ENCODE measurements at regions not wholly inside any gene's neighbourhood (a gene's known extent, or its start where the extent isn't known, plus 50 kb on each side); places are given as distances from the start of the nearest gene placed in this dataset.

- Histone ChIP-seq H3K4me3 (ENCODE audit: low read depth, low read length) (no peak overlapping the region), H3K9ac (ENCODE audit: low read depth, low read length) (no peak overlapping the region), H3K4me1 (ENCODE audit: control insufficient read depth, insufficient read depth, low read length) (no peaks in the 10 kb centered on the region), H3K27me3 (ENCODE audit: control insufficient read depth, insufficient read depth, low read length) (no peaks in the 10 kb centered on the region), H3K9me3 (ENCODE audit: control insufficient read depth, insufficient read depth, low read length) (no peaks in the 10 kb centered on the region), H3K36me3 (ENCODE audit: control insufficient read depth, insufficient read depth, low read length) (no peaks in the 10 kb centered on the region)
Observed at GRCh38 chr13:90154311-90154960, 1193.1 kb upstream of the MIR17HG start.

- H3K36me3 ChIP-seq (ENCODE audit: control insufficient read depth, insufficient read depth, low read length) = no peaks in the 10 kb centered on the region
- H3K9ac ChIP-seq (ENCODE audit: low read depth, low read length) = no peak overlapping the region
- H3K4me1 ChIP-seq (ENCODE audit: control insufficient read depth, insufficient read depth, low read length) = no peaks in the 10 kb centered on the region
- H3K27me3 ChIP-seq (ENCODE audit: control insufficient read depth, insufficient read depth, low read length) = no peaks in the 10 kb centered on the region
- no peaks in the 10 kb centered on the region for H3K9me3 ChIP-seq (ENCODE audit: control insufficient read depth, insufficient read depth, low read length)
- no peak overlapping the region for H3K4me3 ChIP-seq (ENCODE audit: low read depth, low read length)
Observed at GRCh38 chr13:90156390-90156789, 1191.1 kb upstream of the MIR17HG start.

GRCh38 chr13:90168953-90169352 is 1178.5 kb upstream of the MIR17HG start:
- H3K4me1 ChIP-seq (ENCODE audit: control insufficient read depth, insufficient read depth, low read length) = no peaks in the 10 kb centered on the region
- H3K27me3 ChIP-seq (ENCODE audit: control insufficient read depth, insufficient read depth, low read length) = no peaks in the 10 kb centered on the region
- H3K4me3 ChIP-seq (ENCODE audit: low read depth, low read length) = no peak overlapping the region
- H3K9ac ChIP-seq (ENCODE audit: low read depth, low read length) = no peak overlapping the region
- H3K9me3 ChIP-seq (ENCODE audit: control insufficient read depth, insufficient read depth, low read length) = no peaks in the 10 kb centered on the region
- H3K36me3 ChIP-seq (ENCODE audit: control insufficient read depth, insufficient read depth, low read length) = no peaks in the 10 kb centered on the region

- H3K36me3 ChIP-seq (ENCODE audit: control insufficient read depth, insufficient read depth, low read length) = no peaks in the 10 kb centered on the region
- H3K9ac ChIP-seq (ENCODE audit: low read depth, low read length) = no peak overlapping the region
Observed at GRCh38 chr13:90170208-90170607, 1177.3 kb upstream of the MIR17HG start.

GRCh38 chr13:90171649-90172048 is 1175.8 kb upstream of the MIR17HG start:
- Histone ChIP-seq H3K36me3 (ENCODE audit: control insufficient read depth, insufficient read depth, low read length) (no peaks in the 10 kb centered on the region), H3K4me1 (ENCODE audit: control insufficient read depth, insufficient read depth, low read length) (no peaks in the 10 kb centered on the region), H3K9ac (ENCODE audit: low read depth, low read length) (no peak overlapping the region), H3K27me3 (ENCODE audit: control insufficient read depth, insufficient read depth, low read length) (no peaks in the 10 kb centered on the region), H3K4me3 (ENCODE audit: low read depth, low read length) (no peak overlapping the region), H3K9me3 (ENCODE audit: control insufficient read depth, insufficient read depth, low read length) (no peaks in the 10 kb centered on the region)

More at GRCh38 chr13:90170208-90170607, 1177.3 kb upstream of the MIR17HG start:
- Histone ChIP-seq H3K4me1 (ENCODE audit: control insufficient read depth, insufficient read depth, low read length) (no peaks in the 10 kb centered on the region), H3K9me3 (ENCODE audit: control insufficient read depth, insufficient read depth, low read length) (no peaks in the 10 kb centered on the region), H3K4me3 (ENCODE audit: low read depth, low read length) (no peak overlapping the region), H3K27me3 (ENCODE audit: control insufficient read depth, insufficient read depth, low read length) (no peaks in the 10 kb centered on the region)

- H3K27me3 ChIP-seq (ENCODE audit: control insufficient read depth, insufficient read depth, low read length) = no peaks in the 10 kb centered on the region
- no peak overlapping the region for H3K9ac ChIP-seq (ENCODE audit: low read depth, low read length)
- H3K36me3 ChIP-seq (ENCODE audit: control insufficient read depth, insufficient read depth, low read length) = no peaks in the 10 kb centered on the region
- H3K4me1 ChIP-seq (ENCODE audit: control insufficient read depth, insufficient read depth, low read length) = no peaks in the 10 kb centered on the region
- H3K4me3 ChIP-seq (ENCODE audit: low read depth, low read length) = no peak overlapping the region
- no peaks in the 10 kb centered on the region for H3K9me3 ChIP-seq (ENCODE audit: control insufficient read depth, insufficient read depth, low read length)
Observed at GRCh38 chr13:90177512-90177911, 1170.0 kb upstream of the MIR17HG start.

GRCh38 chr13:90184355-90184754 is 1163.1 kb upstream of the MIR17HG start:
- Histone ChIP-seq H3K9ac (ENCODE audit: low read depth, low read length) (no peak overlapping the region), H3K4me3 (ENCODE audit: low read depth, low read length) (no peak overlapping the region), H3K36me3 (ENCODE audit: control insufficient read depth, insufficient read depth, low read length) (no peaks in the 10 kb centered on the region), H3K4me1 (ENCODE audit: control insufficient read depth, insufficient read depth, low read length) (no peaks in the 10 kb centered on the region), H3K27me3 (ENCODE audit: control insufficient read depth, insufficient read depth, low read length) (no peaks in the 10 kb centered on the region), H3K9me3 (ENCODE audit: control insufficient read depth, insufficient read depth, low read length) (no peaks in the 10 kb centered on the region)

- Histone ChIP-seq H3K27me3 (ENCODE audit: control insufficient read depth, insufficient read depth, low read length) (no peaks in the 10 kb centered on the region), H3K36me3 (ENCODE audit: control insufficient read depth, insufficient read depth, low read length) (no peaks in the 10 kb centered on the region), H3K9me3 (ENCODE audit: control insufficient read depth, insufficient read depth, low read length) (no peaks in the 10 kb centered on the region), H3K9ac (ENCODE audit: low read depth, low read length) (no peak overlapping the region), H3K4me3 (ENCODE audit: low read depth, low read length) (no peak overlapping the region), H3K4me1 (ENCODE audit: control insufficient read depth, insufficient read depth, low read length) (no peaks in the 10 kb centered on the region)
Observed at GRCh38 chr13:90185734-90186133, 1161.8 kb upstream of the MIR17HG start.

- Histone ChIP-seq H3K9me3 (ENCODE audit: control insufficient read depth, insufficient read depth, low read length) (no peaks in the 10 kb centered on the region), H3K27me3 (ENCODE audit: control insufficient read depth, insufficient read depth, low read length) (no peaks in the 10 kb centered on the region), H3K36me3 (ENCODE audit: control insufficient read depth, insufficient read depth, low read length) (no peaks in the 10 kb centered on the region), H3K9ac (ENCODE audit: low read depth, low read length) (no peak overlapping the region), H3K4me1 (ENCODE audit: control insufficient read depth, insufficient read depth, low read length) (no peaks in the 10 kb centered on the region), H3K4me3 (ENCODE audit: low read depth, low read length) (no peak overlapping the region)
Observed at GRCh38 chr13:90187478-90188350, 1159.8 kb upstream of the MIR17HG start.

GRCh38 chr13:90188351-90188636 is 1159.2 kb upstream of the MIR17HG start:
- Histone ChIP-seq H3K9me3 (ENCODE audit: control insufficient read depth, insufficient read depth, low read length) (no peaks in the 10 kb centered on the region), H3K4me3 (ENCODE audit: low read depth, low read length) (no peak overlapping the region), H3K9ac (ENCODE audit: low read depth, low read length) (no peak overlapping the region), H3K36me3 (ENCODE audit: control insufficient read depth, insufficient read depth, low read length) (no peaks in the 10 kb centered on the region), H3K4me1 (ENCODE audit: control insufficient read depth, insufficient read depth, low read length) (no peaks in the 10 kb centered on the region), H3K27me3 (ENCODE audit: control insufficient read depth, insufficient read depth, low read length) (no peaks in the 10 kb centered on the region)

GRCh38 chr13:90197722-90198121 is 1149.8 kb upstream of the MIR17HG start:
- no peaks in the 10 kb centered on the region for H3K36me3 ChIP-seq (ENCODE audit: control insufficient read depth, insufficient read depth, low read length)
- no peak overlapping the region for H3K9ac ChIP-seq (ENCODE audit: low read depth, low read length)
- no peaks in the 10 kb centered on the region for H3K4me1 ChIP-seq (ENCODE audit: control insufficient read depth, insufficient read depth, low read length)
- no peaks in the 10 kb centered on the region for H3K9me3 ChIP-seq (ENCODE audit: control insufficient read depth, insufficient read depth, low read length)
- H3K27me3 ChIP-seq (ENCODE audit: control insufficient read depth, insufficient read depth, low read length) = no peaks in the 10 kb centered on the region
- H3K4me3 ChIP-seq (ENCODE audit: low read depth, low read length) = no peak overlapping the region

- no peaks in the 10 kb centered on the region for H3K27me3 ChIP-seq (ENCODE audit: control insufficient read depth, insufficient read depth, low read length)
- no peaks in the 10 kb centered on the region for H3K36me3 ChIP-seq (ENCODE audit: control insufficient read depth, insufficient read depth, low read length)
- no peak overlapping the region for H3K4me3 ChIP-seq (ENCODE audit: low read depth, low read length)
- no peaks in the 10 kb centered on the region for H3K9me3 ChIP-seq (ENCODE audit: control insufficient read depth, insufficient read depth, low read length)
- H3K4me1 ChIP-seq (ENCODE audit: control insufficient read depth, insufficient read depth, low read length) = no peaks in the 10 kb centered on the region
- H3K9ac ChIP-seq (ENCODE audit: low read depth, low read length) = no peak overlapping the region
Observed at GRCh38 chr13:90201202-90201601, 1146.3 kb upstream of the MIR17HG start.
